NAMALWA (cell line): ENCODE measurements at regions not wholly inside any gene's neighbourhood (a gene's known extent, or its start where the extent isn't known, plus 50 kb on each side); places are given as distances from the start of the nearest gene placed in this dataset.
"Not testable (repeated sequence)": the region's sequence is repeated elsewhere in the genome, so short reads cannot be mapped to it uniquely, and the experiment has no call there.

Experiments
- DNase-seq: peaks from one replicate; pipeline ENCODE4 v3.0.0-alpha.2; 2015; ENCODE audit warnings: low spot score

- no peak for DNase-seq
Observed at GRCh38 chr4:20122198-20122988, 129.3 kb upstream of the SLIT2 start.

GRCh38 chr4:20119141-20119540 is 132.6 kb upstream of the SLIT2 start:
- no peak for DNase-seq

- DNase-seq = no peak
Observed at GRCh38 chr4:20109391-20109790, 142.3 kb upstream of the SLIT2 start.

- no peak for DNase-seq
Observed at GRCh38 chr4:20106921-20107320, 144.8 kb upstream of the SLIT2 start.

GRCh38 chr4:20101831-20102230 is 149.9 kb upstream of the SLIT2 start:
- no peak for DNase-seq

GRCh38 chr4:20096911-20097310 is 154.8 kb upstream of the SLIT2 start:
- no peak for DNase-seq

- no peak for DNase-seq
Observed at GRCh38 chr4:20095805-20096541, 155.7 kb upstream of the SLIT2 start.

- DNase-seq = no peak
Observed at GRCh38 chr4:20091781-20092180, 159.9 kb upstream of the SLIT2 start.

- DNase-seq = no peak
Observed at GRCh38 chr4:20087522-20087911, 164.2 kb upstream of the SLIT2 start.

- no peak for DNase-seq
Observed at GRCh38 chr4:20086799-20087521, 164.7 kb upstream of the SLIT2 start.

- DNase-seq = no peak
Observed at GRCh38 chr4:20086067-20086798, 165.5 kb upstream of the SLIT2 start.

- no peak for DNase-seq
Observed at GRCh38 chr4:20085653-20086052, 166.1 kb upstream of the SLIT2 start.

GRCh38 chr4:20085156-20085555 is 166.5 kb upstream of the SLIT2 start:
- DNase-seq = no peak

- no peak for DNase-seq
Observed at GRCh38 chr4:20084488-20084887, 167.2 kb upstream of the SLIT2 start.

GRCh38 chr4:20078644-20079043 is 173.1 kb upstream of the SLIT2 start:
- DNase-seq = no peak

GRCh38 chr4:20075248-20075871 is 176.3 kb upstream of the SLIT2 start:
- no peak for DNase-seq

- DNase-seq = no peak
Observed at GRCh38 chr4:20074450-20074849, 177.3 kb upstream of the SLIT2 start.

GRCh38 chr4:20065952-20066351 is 185.8 kb upstream of the SLIT2 start:
- no peak for DNase-seq

- DNase-seq = not testable (repeated sequence)
Observed at GRCh38 chr4:20062857-20063256, 188.8 kb upstream of the SLIT2 start.

- DNase-seq = no peak
Observed at GRCh38 chr4:20062054-20062453, 189.7 kb upstream of the SLIT2 start.

- no peak for DNase-seq
Observed at GRCh38 chr4:20050768-20051167, 200.9 kb upstream of the SLIT2 start.

GRCh38 chr4:20049889-20050288 is 201.8 kb upstream of the SLIT2 start:
- DNase-seq = no peak
